GM21717 (cell line): ENCODE measurements at regions not wholly inside any gene's neighbourhood (a gene's known extent, or its start where the extent isn't known, plus 50 kb on each side); places are given as distances from the start of the nearest gene placed in this dataset.

Source experiments
- ATAC-seq: cut with Tn5 transposase; IDR thresholded peaks from one replicate; pipeline ENCODE4 v1.9.1; 2021; ENCODE audit warnings: mild to moderate bottlenecking, moderate library complexity; ENCODE audit not compliant: unreplicated experiment

- no peak for ATAC-seq
Measured at GRCh38 chr1:234869182-234870019, 259.2 kb downstream of the TOMM20 start.

GRCh38 chr1:234868296-234869147 is 258.5 kb upstream of the IRF2BP2 start:
- no peak for ATAC-seq

- ATAC-seq: no peak
Measured at GRCh38 chr1:234866007-234866866, 256.3 kb upstream of the IRF2BP2 start.

- ATAC-seq: no peak
Measured at GRCh38 chr1:234865171-234866006, 255.4 kb upstream of the IRF2BP2 start.

GRCh38 chr1:234864116-234864515 is 254.1 kb upstream of the IRF2BP2 start:
- no peak for ATAC-seq

GRCh38 chr1:234863551-234863971 is 253.6 kb upstream of the IRF2BP2 start:
- no peak for ATAC-seq

GRCh38 chr1:234862944-234863515 is 253.1 kb upstream of the IRF2BP2 start:
- no peak for ATAC-seq

GRCh38 chr1:234862360-234862943 is 252.5 kb upstream of the IRF2BP2 start:
- ATAC-seq: no peak

GRCh38 chr1:234861761-234862160 is 251.8 kb upstream of the IRF2BP2 start:
- ATAC-seq: no peak

- no peak for ATAC-seq
Measured at GRCh38 chr1:234861024-234861620, 251.1 kb upstream of the IRF2BP2 start.

- no peak for ATAC-seq
Measured at GRCh38 chr1:234858722-234859121, 248.7 kb upstream of the IRF2BP2 start.

- no peak for ATAC-seq
Measured at GRCh38 chr1:234856845-234857245, 246.9 kb upstream of the IRF2BP2 start.

- ATAC-seq: no peak
Measured at GRCh38 chr1:234855851-234856250, 245.9 kb upstream of the IRF2BP2 start.

GRCh38 chr1:234854645-234855039 is 244.7 kb upstream of the IRF2BP2 start:
- ATAC-seq: no peak

GRCh38 chr1:234853906-234854644 is 244.1 kb upstream of the IRF2BP2 start:
- ATAC-seq: no peak

- ATAC-seq: no peak
Measured at GRCh38 chr1:234852659-234853058, 242.7 kb upstream of the IRF2BP2 start.

GRCh38 chr1:234851450-234852438 is 241.8 kb upstream of the IRF2BP2 start:
- ATAC-seq: no peak
